LNCAP (cell line): ENCODE measurements at regions not wholly inside any gene's neighbourhood (a gene's known extent, or its start where the extent isn't known, plus 50 kb on each side); places are given as distances from the start of the nearest gene placed in this dataset.

Experiments used
- TF ChIP-seq, protein P1 (sequence below): fragments of 450-650 bp; IDR thresholded peaks from 2 replicates; pipeline ENCODE4 v1.5.1; 2017; ENCODE audit warnings: mild to moderate bottlenecking

DNA sequence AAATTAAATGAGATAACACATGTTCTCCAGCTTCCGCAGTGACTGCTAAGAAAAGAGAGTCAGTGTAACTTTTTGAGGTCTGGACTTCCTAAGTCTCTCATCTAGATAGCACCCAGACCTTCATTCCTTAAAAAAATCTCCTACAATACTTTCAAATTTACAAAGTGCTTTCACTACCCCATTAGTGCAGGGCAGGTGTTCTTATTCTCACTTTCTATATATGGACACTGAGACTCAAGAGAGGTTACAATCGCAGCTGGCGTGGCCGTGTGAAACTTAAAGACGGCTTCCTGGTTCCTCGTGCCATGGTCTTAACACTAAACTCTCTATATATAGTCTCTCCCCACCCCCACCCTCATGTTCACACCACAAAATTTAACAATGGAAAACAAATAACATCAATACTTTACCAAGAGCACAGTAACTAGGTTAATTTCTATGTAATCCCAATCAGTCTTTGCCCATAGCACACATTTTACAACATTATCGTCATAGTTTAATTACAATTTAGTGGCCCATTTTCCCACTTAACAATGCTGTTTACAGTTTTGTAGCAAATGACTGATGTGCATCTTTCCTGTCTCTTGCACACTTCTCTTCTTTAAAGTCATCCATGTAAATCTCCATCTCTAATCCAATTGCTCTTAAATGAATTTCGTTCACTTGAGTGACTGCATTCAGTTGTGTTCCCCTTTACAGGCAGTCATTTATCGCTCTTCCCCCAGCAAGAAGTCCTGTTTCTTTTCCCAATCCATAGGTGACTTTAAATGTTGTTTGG, 78.8 kb upstream of the ARID1B start:
- TF ChIP-seq, protein P1, sequence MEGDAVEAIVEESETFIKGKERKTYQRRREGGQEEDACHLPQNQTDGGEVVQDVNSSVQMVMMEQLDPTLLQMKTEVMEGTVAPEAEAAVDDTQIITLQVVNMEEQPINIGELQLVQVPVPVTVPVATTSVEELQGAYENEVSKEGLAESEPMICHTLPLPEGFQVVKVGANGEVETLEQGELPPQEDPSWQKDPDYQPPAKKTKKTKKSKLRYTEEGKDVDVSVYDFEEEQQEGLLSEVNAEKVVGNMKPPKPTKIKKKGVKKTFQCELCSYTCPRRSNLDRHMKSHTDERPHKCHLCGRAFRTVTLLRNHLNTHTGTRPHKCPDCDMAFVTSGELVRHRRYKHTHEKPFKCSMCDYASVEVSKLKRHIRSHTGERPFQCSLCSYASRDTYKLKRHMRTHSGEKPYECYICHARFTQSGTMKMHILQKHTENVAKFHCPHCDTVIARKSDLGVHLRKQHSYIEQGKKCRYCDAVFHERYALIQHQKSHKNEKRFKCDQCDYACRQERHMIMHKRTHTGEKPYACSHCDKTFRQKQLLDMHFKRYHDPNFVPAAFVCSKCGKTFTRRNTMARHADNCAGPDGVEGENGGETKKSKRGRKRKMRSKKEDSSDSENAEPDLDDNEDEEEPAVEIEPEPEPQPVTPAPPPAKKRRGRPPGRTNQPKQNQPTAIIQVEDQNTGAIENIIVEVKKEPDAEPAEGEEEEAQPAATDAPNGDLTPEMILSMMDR: no peak

DNA sequence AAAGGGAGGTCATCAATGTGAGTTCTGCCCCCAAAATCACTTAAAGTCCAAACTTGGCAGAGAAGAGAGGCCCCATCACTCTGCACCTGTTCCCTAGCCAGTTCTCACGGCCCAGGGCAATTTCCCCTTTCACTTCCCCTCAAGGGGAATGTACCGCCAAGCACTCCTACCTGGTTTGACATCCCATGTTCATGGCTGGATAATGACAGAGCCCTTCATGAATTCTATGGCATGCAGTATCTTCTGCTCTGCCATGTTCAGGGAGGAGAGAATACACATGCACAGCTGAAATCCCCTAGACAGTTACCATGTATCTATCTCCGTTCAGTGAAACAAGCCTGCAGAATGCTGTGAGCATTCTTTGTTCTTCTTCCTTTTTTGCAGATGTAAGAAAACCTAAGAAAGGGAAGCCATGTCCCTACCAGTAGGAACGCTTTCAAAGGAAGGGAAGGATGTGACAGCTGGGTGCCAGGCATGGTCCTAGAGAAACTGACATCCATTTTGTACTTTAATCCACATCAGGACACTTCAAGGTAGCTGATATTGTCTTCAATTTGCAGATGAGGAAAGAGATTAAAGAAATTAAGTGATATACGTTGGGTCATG, 79.8 kb upstream of the ARID1B start:
- TF ChIP-seq, protein P1: no peak

DNA sequence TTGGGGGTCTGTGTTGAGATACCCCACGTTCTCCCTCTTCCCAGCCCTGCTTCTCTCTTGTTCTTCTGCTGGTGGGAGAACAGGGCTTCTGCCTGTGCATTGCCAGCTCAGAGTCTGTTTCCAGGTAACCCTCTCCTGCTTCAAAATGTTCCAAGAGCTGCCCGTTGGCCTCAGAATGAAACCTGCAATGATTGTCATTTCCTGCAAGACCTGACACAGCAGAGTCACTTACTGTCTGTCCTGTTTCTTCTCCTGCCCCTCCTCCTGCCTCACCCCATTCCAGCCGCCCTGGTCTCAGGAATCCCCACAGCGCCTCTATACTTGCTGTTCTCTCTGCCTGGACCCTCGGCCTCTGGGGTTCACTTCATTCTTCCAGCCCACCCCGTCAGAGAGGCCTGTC, 81.4 kb upstream of the ARID1B start:
- TF ChIP-seq, protein P1: no peak

DNA sequence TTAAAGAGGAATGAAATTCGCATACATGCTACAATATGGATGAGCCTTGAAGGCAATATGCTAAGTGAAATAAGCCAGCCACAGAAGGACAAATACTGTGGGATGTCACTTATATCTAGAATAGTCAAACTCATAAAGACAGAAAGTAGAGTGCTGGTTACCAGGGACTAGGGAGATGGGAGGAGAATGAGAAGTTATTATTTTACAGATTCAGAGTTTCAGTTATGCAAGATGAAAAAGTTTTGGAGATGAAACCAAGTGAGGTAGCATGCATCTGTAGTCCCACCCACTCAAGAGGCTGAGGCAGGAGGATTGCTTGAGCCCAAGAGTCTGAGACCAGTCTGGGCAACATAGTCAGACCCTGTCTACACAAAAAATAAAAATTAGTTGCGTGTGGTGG, 82.5 kb upstream of the ARID1B start:
- TF ChIP-seq, protein P1: no peak

DNA sequence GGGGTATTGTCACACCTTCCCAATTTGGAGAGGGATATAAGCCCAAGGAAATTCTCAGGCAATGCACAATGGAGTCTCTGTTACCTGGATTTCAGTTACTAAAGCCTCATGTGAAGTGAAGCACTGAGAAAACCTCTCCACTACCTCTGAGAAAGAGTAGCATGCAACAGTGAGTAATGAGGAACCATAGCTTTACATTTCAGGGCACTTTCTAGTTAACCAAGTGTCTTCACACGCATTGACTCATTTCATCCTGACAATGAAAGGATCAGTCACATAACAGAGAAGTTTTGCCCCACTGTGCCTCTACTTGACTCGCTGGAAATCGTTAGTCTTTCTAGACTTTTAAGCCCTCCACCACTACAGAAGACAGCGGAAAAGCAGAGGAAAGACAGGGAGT, 86.2 kb upstream of the ARID1B start:
- TF ChIP-seq, protein P1: no peak

DNA sequence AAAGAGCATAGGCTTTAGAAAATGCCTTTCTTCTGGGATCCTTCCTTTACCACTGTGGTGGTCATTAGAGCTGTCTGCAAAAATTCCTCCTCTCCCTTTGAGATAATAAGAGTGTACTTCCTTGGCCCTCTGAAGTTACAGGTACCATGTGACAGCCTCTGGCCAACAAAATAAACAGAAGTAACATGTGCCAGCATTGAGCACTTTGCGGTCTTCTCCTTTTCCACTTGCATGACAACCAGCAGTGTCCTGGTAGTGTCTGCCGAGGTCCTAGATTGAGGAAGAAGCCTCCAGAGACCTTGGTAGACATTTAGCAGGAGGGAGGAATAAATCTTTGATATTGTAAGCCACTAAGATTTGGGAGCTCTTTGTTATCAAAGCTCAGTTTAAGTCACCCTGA, 87.5 kb upstream of the ARID1B start:
- TF ChIP-seq, protein P1: no peak

DNA sequence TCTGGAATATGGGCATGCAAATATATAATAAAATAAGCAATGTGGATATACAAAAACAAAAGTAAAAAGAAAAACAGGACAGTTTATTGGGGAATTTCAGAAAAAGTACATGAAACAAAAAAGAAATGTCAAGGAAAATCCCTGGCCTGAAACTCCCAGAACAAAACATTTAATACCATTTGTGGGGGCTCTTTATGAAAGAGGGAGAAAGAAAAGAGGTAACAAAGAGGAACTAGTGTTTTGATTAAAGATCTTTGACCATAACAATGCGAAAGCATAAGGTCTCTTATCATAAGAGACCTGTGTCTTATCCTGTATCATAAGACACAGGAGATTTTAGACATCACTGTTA, 88.6 kb upstream of the ARID1B start:
- TF ChIP-seq, protein P1: no peak
